Hepatocyte (in vitro differentiated cells): ENCODE measurements at regions not wholly inside any gene's neighbourhood (a gene's known extent, or its start where the extent isn't known, plus 50 kb on each side); places are given as distances from the start of the nearest gene placed in this dataset.

ENCODE experiments used
- DNase-seq: peaks from one replicate; pipeline ENCODE4 v3.0.0-alpha.2; 2016; ENCODE audit warnings: low spot score
- H2AFZ ChIP-seq: fragments of 200-600 bp; sonication (generic); 2 replicates; pipeline ENCODE4 v1.6.0; 2016; ENCODE audit warnings: antibody characterized with exemption, mild to moderate bottlenecking
- H3K27ac ChIP-seq: fragments of 200-600 bp; sonication (generic); 2 replicates; pipeline ENCODE4 v1.5.1; 2016; ENCODE audit warnings: mild to moderate bottlenecking
- H3K27me3 ChIP-seq: fragments of 200-600 bp; sonication (generic); 2 replicates; pipeline ENCODE4 v1.6.1; 2016
- H3K36me3 ChIP-seq: fragments of 200-600 bp; sonication (generic); replicated peaks from 2 replicates; pipeline ENCODE4 v1.5.1; 2016; ENCODE audit warnings: low read depth; ENCODE audit not compliant: insufficient read depth
- H3K4me1 ChIP-seq: fragments of 200-600 bp; sonication (generic); 2 replicates; pipeline ENCODE4 v1.5.1; 2016; ENCODE audit warnings: mild to moderate bottlenecking, moderate library complexity; ENCODE audit not compliant: insufficient read depth
- H3K4me2 ChIP-seq: fragments of 200-600 bp; sonication (generic); 2 replicates; pipeline ENCODE4 v1.6.0; 2016
- H3K4me3 ChIP-seq: fragments of 200-600 bp; sonication (generic); 2 replicates; pipeline ENCODE4 v1.5.1; 2016; ENCODE audit warnings: mild to moderate bottlenecking
- H3K79me2 ChIP-seq: fragments of 200-600 bp; sonication (generic); 2 replicates; pipeline ENCODE4 v1.6.0; 2017; ENCODE audit warnings: mild to moderate bottlenecking
- H3K9me2 ChIP-seq: fragments of 200-600 bp; sonication (generic); replicated peaks from 2 replicates; pipeline ENCODE4 v1.6.0; 2017; ENCODE audit warnings: mild to moderate bottlenecking; ENCODE audit not compliant: insufficient read depth
- H3K9me3 ChIP-seq: fragments of 200-600 bp; sonication (generic); 2 replicates; pipeline ENCODE4 v1.5.1; 2016; ENCODE audit warnings: low read depth, mild to moderate bottlenecking
- H4K20me1 ChIP-seq: fragments of 200-600 bp; sonication (generic); 2 replicates; pipeline ENCODE4 v1.6.0; 2016; ENCODE audit warnings: mild to moderate bottlenecking; ENCODE audit not compliant: insufficient read depth, poor library complexity, severe bottlenecking
- EZH2 ChIP-seq: fragments of 200-600 bp; sonication (generic); IDR thresholded peaks from 2 replicates; pipeline ENCODE4 v1.6.1; 2016; ENCODE audit warnings: antibody characterized with exemption, mild to moderate bottlenecking, borderline replicate concordance
- EZH2phosphoT487 ChIP-seq: fragments of 200-600 bp; sonication (generic); IDR thresholded peaks from one replicate; pipeline ENCODE4 v1.6.1; 2018; ENCODE audit warnings: antibody characterized with exemption, mild to moderate bottlenecking, low read depth, moderate library complexity; ENCODE audit not compliant: unreplicated experiment, severe bottlenecking
- WGBS: methylation state at CpG from one replicate; pipeline ENCODE4 v1.1.6; 2016; ENCODE audit warnings: low lambda C conversion rate; ENCODE audit errors: missing lambda C conversion rate; 5-methylcytosine and 5-hydroxymethylcytosine counted together
- TF ChIP-seq, protein P1 (sequence below): fragments of 200-600 bp; sonication (generic); IDR thresholded peaks from 2 replicates; pipeline ENCODE4 v1.5.1; 2016; ENCODE audit warnings: antibody characterized with exemption, mild to moderate bottlenecking; ENCODE audit not compliant: poor library complexity

DNA sequence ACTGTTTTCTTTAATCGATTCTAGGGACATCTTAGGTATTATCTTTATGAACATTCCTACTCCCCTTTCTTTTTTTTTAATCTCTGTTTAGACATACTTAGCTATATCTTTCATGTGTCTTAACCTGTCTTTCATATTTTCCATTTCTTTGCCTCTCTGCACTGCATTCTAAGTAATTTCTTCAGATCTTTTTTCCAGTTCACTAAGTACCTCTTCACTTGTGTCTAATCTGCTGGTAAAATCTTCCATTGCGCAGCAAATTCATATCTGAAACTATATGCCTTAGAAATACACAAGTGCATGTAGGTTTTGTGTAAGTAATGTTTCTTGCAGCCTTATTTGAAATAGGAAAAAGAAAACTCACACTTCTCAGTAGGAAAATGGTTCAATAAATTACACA lies 165.4 kb upstream of the BTBD3 start:
- no peaks in the 10 kb centered on the region for H3K9me3 ChIP-seq
- no peak for DNase-seq
- no peak overlapping the region for H3K27ac ChIP-seq
- H2AFZ ChIP-seq: no peak overlapping the region
- no peaks in the 10 kb centered on the region for H3K4me1 ChIP-seq
- H3K9me2 ChIP-seq: no peaks in the 10 kb centered on the region
- H3K4me3 ChIP-seq: no peak overlapping the region
- no peaks in the 10 kb centered on the region for H3K36me3 ChIP-seq
- TF ChIP-seq, protein P1, sequence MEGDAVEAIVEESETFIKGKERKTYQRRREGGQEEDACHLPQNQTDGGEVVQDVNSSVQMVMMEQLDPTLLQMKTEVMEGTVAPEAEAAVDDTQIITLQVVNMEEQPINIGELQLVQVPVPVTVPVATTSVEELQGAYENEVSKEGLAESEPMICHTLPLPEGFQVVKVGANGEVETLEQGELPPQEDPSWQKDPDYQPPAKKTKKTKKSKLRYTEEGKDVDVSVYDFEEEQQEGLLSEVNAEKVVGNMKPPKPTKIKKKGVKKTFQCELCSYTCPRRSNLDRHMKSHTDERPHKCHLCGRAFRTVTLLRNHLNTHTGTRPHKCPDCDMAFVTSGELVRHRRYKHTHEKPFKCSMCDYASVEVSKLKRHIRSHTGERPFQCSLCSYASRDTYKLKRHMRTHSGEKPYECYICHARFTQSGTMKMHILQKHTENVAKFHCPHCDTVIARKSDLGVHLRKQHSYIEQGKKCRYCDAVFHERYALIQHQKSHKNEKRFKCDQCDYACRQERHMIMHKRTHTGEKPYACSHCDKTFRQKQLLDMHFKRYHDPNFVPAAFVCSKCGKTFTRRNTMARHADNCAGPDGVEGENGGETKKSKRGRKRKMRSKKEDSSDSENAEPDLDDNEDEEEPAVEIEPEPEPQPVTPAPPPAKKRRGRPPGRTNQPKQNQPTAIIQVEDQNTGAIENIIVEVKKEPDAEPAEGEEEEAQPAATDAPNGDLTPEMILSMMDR: no peak
- TF ChIP-seq EZH2 (no peak), EZH2phosphoT487 (no peak)
- H4K20me1 ChIP-seq: no peaks in the 10 kb centered on the region
- no peaks in the 10 kb centered on the region for H3K79me2 ChIP-seq
- 92% methylated on average over 2 of the region's 2 CpGs for WGBS
- no peaks in the 10 kb centered on the region for H3K27me3 ChIP-seq
- no peak overlapping the region for H3K4me2 ChIP-seq

DNA sequence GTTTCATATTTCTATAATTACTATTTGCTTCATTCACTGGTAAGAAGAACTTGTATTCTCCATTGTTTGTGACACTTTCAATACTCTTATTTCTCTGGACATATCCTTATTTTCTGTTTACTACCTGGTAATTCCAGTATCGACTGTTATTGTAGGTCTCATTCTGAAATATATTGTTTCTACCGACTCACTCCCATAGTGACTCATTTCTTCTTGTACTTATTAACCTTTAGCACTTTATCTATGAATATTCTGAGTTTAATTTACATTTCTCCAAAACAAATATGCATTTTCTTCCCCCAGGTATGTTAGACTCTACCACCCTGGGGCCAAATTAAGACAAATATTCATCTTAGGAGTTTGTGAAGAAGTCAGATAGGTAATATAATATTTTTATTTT lies 164.5 kb upstream of the BTBD3 start:
- Histone ChIP-seq H4K20me1 (no peaks in the 10 kb centered on the region), H3K4me1 (no peaks in the 10 kb centered on the region), H3K36me3 (no peaks in the 10 kb centered on the region), H2AFZ (no peak overlapping the region), H3K9me3 (no peaks in the 10 kb centered on the region), H3K4me3 (no peak overlapping the region), H3K27ac (no peak overlapping the region), H3K79me2 (no peaks in the 10 kb centered on the region), H3K27me3 (no peaks in the 10 kb centered on the region), H3K4me2 (no peak overlapping the region), H3K9me2 (no peaks in the 10 kb centered on the region)
- 86% methylated on average over 2 of the region's 2 CpGs for WGBS
- TF ChIP-seq EZH2: no peak
- TF ChIP-seq EZH2phosphoT487: no peak
- TF ChIP-seq, protein P1: no peak
- DNase-seq: no peak

DNA sequence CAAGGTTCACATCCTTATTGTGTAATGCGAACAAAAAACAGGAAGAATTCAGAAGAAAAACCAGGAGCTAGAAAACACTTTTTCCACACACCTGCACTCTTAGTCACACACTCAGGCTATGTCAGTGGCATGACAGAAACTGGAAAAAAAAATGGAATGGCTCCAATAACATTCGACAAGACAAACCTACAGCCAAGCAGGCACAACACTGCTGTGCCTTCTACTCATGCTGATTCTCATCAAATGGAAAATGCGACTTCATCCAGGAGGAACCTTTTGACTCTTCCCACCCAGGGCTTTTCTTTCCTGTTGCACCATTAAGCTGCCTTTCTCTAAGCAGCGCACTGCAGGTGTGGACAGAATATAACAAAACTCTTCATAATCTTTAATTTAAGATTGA lies 163.2 kb upstream of the BTBD3 start:
- no peaks in the 10 kb centered on the region for H3K9me3 ChIP-seq
- TF ChIP-seq EZH2phosphoT487 (no peak), EZH2 (no peak)
- TF ChIP-seq, protein P1: no peak
- no peak for DNase-seq
- no peak overlapping the region for H3K4me3 ChIP-seq
- no peaks in the 10 kb centered on the region for H3K36me3 ChIP-seq
- no peaks in the 10 kb centered on the region for H3K9me2 ChIP-seq
- H4K20me1 ChIP-seq: no peaks in the 10 kb centered on the region
- H3K4me2 ChIP-seq: no peak overlapping the region
- no peaks in the 10 kb centered on the region for H3K4me1 ChIP-seq
- 69% methylated on average over 4 of the region's 4 CpGs for WGBS
- H3K27ac ChIP-seq: no peak overlapping the region
- no peak overlapping the region for H2AFZ ChIP-seq
- H3K27me3 ChIP-seq: no peaks in the 10 kb centered on the region
- no peaks in the 10 kb centered on the region for H3K79me2 ChIP-seq
